Neural cell (in vitro differentiated cells): ENCODE measurements at regions not wholly inside any gene's neighbourhood (a gene's known extent, or its start where the extent isn't known, plus 50 kb on each side); places are given as distances from the start of the nearest gene placed in this dataset.

Experiments
- H2AFZ ChIP-seq: fragments of 200-600, 300-800 bp; sonication (generic), shearing (Covaris generic); 2 replicates; pipeline ENCODE4 v1.6.0; 2014; ENCODE audit warnings: low read depth, mild to moderate bottlenecking, antibody characterized with exemption, low read length, moderate library complexity
- H3F3A ChIP-seq: fragments of 200-600 bp; shearing (Covaris generic); 2 replicates; pipeline ENCODE4 v1.6.1; 2016; ENCODE audit warnings: mild to moderate bottlenecking, moderate library complexity, mixed read lengths, antibody characterized with exemption, low read length; ENCODE audit not compliant: insufficient read depth, poor library complexity, severe bottlenecking
- H3K27ac ChIP-seq: fragments of 200-600, 300-800 bp; sonication (generic), shearing (Covaris generic); 2 replicates; pipeline ENCODE4 v1.5.1; 2014; ENCODE audit warnings: mild to moderate bottlenecking, low read length, moderate library complexity
- H3K27me3 ChIP-seq: fragments of 300-800, 200-600 bp; sonication (generic), shearing (Covaris generic); 2 replicates; pipeline ENCODE4 v1.6.0; 2014; ENCODE audit warnings: mild to moderate bottlenecking, low read depth, low read length, moderate library complexity; ENCODE audit not compliant: insufficient read depth
- H3K36me3 ChIP-seq: fragments of 300-800, 200-600 bp; sonication (generic), shearing (Covaris generic); 2 replicates; pipeline ENCODE4 v1.5.1; 2014; ENCODE audit warnings: mild to moderate bottlenecking, antibody characterized with exemption, low read length, moderate library complexity; ENCODE audit not compliant: insufficient read depth
- H3K4me2 ChIP-seq: fragments of 300-800, 200-600 bp; sonication (generic), shearing (Covaris generic); 2 replicates; pipeline ENCODE4 v1.6.0; 2014; ENCODE audit warnings: mild to moderate bottlenecking, low read length
- H3K4me3 ChIP-seq: fragments of 300-800, 200-600 bp; sonication (generic), shearing (Covaris generic); 2 replicates; pipeline ENCODE4 v1.5.1; 2014; ENCODE audit warnings: mild to moderate bottlenecking, low read length, moderate library complexity
- H3K79me2 ChIP-seq: fragments of 200-600 bp; shearing (Covaris generic); replicated peaks from 2 replicates; pipeline ENCODE4 v1.6.0; 2014; ENCODE audit warnings: mild to moderate bottlenecking, low read length, moderate library complexity; ENCODE audit not compliant: insufficient read depth
- H3K9ac ChIP-seq: fragments of 300-800, 200-600 bp; sonication (generic), shearing (Covaris generic); 2 replicates; pipeline ENCODE4 v1.6.1; 2016; ENCODE audit warnings: mild to moderate bottlenecking, low read length, mixed read lengths
- H3K9me2 ChIP-seq: fragments of 200-600 bp; shearing (Covaris generic); 2 replicates; pipeline ENCODE4 v1.6.1; 2016; ENCODE audit warnings: mild to moderate bottlenecking, low read length, mixed read lengths; ENCODE audit not compliant: insufficient read depth
- H3K9me3 ChIP-seq: fragments of 200-600, 300-800 bp; sonication (generic), shearing (Covaris generic); 2 replicates; pipeline ENCODE4 v1.6.1; 2016; ENCODE audit warnings: mild to moderate bottlenecking, mixed run types, low read length, moderate library complexity, mixed read lengths
- H4K20me1 ChIP-seq: fragments of 200-600 bp; shearing (Covaris generic); 2 replicates; pipeline ENCODE4 v1.6.1; 2016; ENCODE audit warnings: mild to moderate bottlenecking, mixed run types; ENCODE audit not compliant: insufficient read depth
- CTCF ChIP-seq: fragments of 450-650 bp; IDR thresholded peaks from 2 replicates; pipeline ENCODE4 v1.5.1; 2014; ENCODE audit warnings: antibody characterized with exemption, mild to moderate bottlenecking, moderate library complexity; ENCODE audit not compliant: poor library complexity, severe bottlenecking
- EP300 ChIP-seq: fragments of 450-650 bp; conservative IDR thresholded peaks from 2 replicates; pipeline ENCODE4 v1.6.1; 2014; ENCODE audit warnings: antibody characterized with exemption, mild to moderate bottlenecking, moderate library complexity; ENCODE audit not compliant: poor library complexity, severe bottlenecking
- EZH2 ChIP-seq: fragments of 200-600, 300-800 bp; shearing (Covaris generic), sonication (generic); IDR thresholded peaks from 2 replicates; pipeline ENCODE4 v1.6.1; 2014; ENCODE audit warnings: antibody characterized with exemption, low read length, borderline replicate concordance, mild to moderate bottlenecking; ENCODE audit not compliant: insufficient read depth, poor library complexity, severe bottlenecking
- MXI1 ChIP-seq: fragments of 450-650 bp; conservative IDR thresholded peaks from 2 replicates; pipeline ENCODE4 v1.6.1; 2014; ENCODE audit warnings: antibody characterized with exemption, mild to moderate bottlenecking; ENCODE audit not compliant: poor library complexity, severe bottlenecking
- POLR2AphosphoS5 ChIP-seq: IDR thresholded peaks from 2 replicates; pipeline ENCODE4 v1.6.1; 2012
- RAD21 ChIP-seq: fragments of 450-650 bp; conservative IDR thresholded peaks from 2 replicates; pipeline ENCODE4 v1.6.1; 2014; ENCODE audit warnings: antibody characterized with exemption, mild to moderate bottlenecking, moderate library complexity
- REST ChIP-seq: IDR thresholded peaks from 2 replicates; pipeline ENCODE4 v1.6.1; 2012; ENCODE audit warnings: borderline replicate concordance
- SMC3 ChIP-seq: fragments of 450-650 bp; conservative IDR thresholded peaks from 2 replicates; pipeline ENCODE4 v1.6.1; 2014; ENCODE audit warnings: antibody characterized with exemption, mild to moderate bottlenecking, moderate library complexity; ENCODE audit not compliant: poor library complexity
- TAF1 ChIP-seq: IDR thresholded peaks from 2 replicates; pipeline ENCODE4 v1.6.1; 2012; ENCODE audit warnings: low read depth

- no peaks in the 10 kb centered on the region for H3K9me2 ChIP-seq
These were observed 1953.1 kb upstream of the ADGRL3 start for GRCh38 chr4:59247032-59247431.

GRCh38 chr4:59248313-59248712, 1951.8 kb upstream of the ADGRL3 start:
- Histone ChIP-seq H3K27me3 (no peaks in the 10 kb centered on the region), H3K4me2 (no peak overlapping the region), H3K9me2 (no peaks in the 10 kb centered on the region), H3K4me3 (no peak overlapping the region), H3F3A (no peaks in the 10 kb centered on the region), H2AFZ (no peak overlapping the region), H3K27ac (no peak overlapping the region), H3K9me3 (no peaks in the 10 kb centered on the region), H3K9ac (no peak overlapping the region), H4K20me1 (no peaks in the 10 kb centered on the region), H3K36me3 (no peaks in the 10 kb centered on the region), H3K79me2 (no peaks in the 10 kb centered on the region)
- TF ChIP-seq POLR2AphosphoS5: no peak
- no peak for TF ChIP-seq EP300
- TF ChIP-seq TAF1: no peak
- TF ChIP-seq CTCF: no peak
- TF ChIP-seq EZH2: no peak
- no peak for TF ChIP-seq REST
- no peak for TF ChIP-seq RAD21
- TF ChIP-seq MXI1: no peak
- TF ChIP-seq SMC3: no peak

More at GRCh38 chr4:59247032-59247431, 1953.1 kb upstream of the ADGRL3 start:
- Histone ChIP-seq H3K27ac (no peak overlapping the region), H3K4me2 (no peak overlapping the region), H3F3A (no peaks in the 10 kb centered on the region), H3K9ac (no peak overlapping the region), H3K36me3 (no peaks in the 10 kb centered on the region), H3K4me3 (no peak overlapping the region), H4K20me1 (no peaks in the 10 kb centered on the region), H2AFZ (no peak overlapping the region), H3K9me3 (no peaks in the 10 kb centered on the region), H3K79me2 (no peaks in the 10 kb centered on the region), H3K27me3 (no peaks in the 10 kb centered on the region)
- TF ChIP-seq CTCF (peak; percentile 60), RAD21 (peak; percentile 65), REST (no peak), SMC3 (peak; percentile 71)
